HCEC 1CT (cell line): ENCODE measurements at regions not wholly inside any gene's neighbourhood (a gene's known extent, or its start where the extent isn't known, plus 50 kb on each side); places are given as distances from the start of the nearest gene placed in this dataset.

ENCODE experiments used
- DNase-seq: peaks from one replicate; pipeline ENCODE4 v3.0.0-alpha.2; 2017

DNA sequence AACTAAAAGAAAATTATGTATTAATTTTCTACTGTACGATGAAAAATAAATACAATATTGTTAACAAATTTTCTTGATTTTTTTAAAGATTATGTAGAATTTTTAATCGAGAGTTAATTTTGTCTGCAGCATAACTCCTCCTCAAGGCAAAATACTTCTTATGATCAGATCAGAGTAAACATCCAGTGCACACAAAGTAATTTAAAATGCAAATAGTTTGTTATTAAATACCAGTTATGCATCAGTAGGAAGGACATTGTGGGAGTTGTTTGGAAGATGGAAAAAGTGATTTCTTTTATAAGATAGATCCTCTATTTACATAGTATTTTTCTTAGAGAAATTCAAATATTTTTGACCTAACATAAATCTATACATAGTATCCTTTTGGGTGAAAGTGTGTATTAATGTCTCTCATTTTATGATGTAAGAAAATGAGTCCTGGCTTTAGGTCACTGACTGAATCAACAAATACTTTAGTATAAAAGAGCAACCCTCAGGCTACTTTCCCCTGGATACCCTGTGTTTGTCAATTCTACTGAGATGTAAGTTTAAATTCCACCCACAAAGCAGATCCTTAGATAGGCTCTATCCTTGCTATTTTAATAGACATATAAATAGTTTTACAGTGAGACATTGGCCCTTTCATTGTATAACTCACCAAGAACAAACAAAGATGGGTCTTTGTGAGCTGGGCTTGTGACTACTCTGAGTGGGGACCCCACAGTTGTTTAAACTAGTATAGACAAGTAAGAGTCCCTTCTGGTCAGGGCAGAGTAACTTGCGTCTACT is 1133.7 kb downstream of the GATA3 start:
- no peak for DNase-seq

GRCh38 chr10:9189448-9189847 is 1135.0 kb downstream of the GATA3 start:
- DNase-seq, result no peak

GRCh38 chr10:9193120-9193519 is 1138.6 kb downstream of the GATA3 start:
- no peak for DNase-seq

DNA sequence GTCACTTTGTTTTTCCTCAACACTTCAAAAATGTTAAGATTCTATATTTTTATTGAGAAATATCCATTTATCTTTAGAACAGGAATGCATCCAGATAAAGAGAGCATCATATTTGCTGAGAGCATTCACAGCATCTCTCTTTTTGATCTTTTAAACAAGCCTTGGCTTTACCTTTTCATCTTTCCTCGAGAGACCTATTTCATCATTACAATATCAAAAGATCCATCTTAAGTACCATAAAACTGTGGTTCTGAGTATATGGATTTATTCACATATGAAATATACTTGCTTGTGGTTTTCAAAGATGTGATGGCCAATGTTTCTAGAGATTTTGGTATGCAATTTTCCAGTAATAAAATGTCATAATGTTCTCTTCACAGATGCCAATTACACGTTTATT is 1140.9 kb downstream of the GATA3 start:
- no peak for DNase-seq

DNA sequence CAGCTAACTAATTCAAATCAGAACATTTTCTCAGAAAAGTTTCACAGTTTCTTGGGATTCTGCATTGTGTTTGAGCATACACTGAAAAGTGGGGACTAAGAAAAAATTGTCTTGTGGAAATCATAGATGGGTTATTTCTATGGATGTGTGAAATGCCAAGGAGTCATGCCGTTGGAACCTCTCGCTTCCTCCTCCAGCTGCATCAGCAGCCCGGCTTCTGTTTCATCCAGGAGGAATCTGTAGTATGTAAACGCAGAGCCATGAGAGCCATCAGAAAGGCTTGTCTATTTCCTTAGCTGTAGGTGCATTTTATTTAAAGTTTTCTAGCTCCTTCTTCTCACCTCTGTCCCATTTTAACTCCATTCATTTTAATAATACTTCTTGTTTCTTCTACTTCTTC is 1144.1 kb downstream of the GATA3 start:
- DNase-seq, result peak; percentile 70

DNA sequence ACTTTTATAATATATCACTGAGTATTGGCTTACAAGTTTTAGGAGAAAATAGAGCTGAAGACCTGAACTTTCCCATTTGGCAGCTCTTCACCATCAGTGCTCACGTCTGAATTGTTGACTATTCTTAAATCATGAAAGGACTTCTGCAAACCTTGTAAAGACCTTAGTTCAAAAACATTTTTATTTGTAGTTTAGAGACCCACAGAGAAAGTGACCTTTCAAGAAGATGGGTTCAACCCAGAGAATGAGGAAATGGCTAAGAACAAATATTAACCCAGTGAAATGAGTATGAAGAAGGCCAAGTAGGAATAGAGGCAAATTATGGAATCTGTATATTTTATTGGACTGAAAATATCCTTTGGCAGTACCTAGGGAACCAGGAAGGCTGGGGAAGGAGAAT is 1151.1 kb downstream of the GATA3 start:
- no peak for DNase-seq

DNA sequence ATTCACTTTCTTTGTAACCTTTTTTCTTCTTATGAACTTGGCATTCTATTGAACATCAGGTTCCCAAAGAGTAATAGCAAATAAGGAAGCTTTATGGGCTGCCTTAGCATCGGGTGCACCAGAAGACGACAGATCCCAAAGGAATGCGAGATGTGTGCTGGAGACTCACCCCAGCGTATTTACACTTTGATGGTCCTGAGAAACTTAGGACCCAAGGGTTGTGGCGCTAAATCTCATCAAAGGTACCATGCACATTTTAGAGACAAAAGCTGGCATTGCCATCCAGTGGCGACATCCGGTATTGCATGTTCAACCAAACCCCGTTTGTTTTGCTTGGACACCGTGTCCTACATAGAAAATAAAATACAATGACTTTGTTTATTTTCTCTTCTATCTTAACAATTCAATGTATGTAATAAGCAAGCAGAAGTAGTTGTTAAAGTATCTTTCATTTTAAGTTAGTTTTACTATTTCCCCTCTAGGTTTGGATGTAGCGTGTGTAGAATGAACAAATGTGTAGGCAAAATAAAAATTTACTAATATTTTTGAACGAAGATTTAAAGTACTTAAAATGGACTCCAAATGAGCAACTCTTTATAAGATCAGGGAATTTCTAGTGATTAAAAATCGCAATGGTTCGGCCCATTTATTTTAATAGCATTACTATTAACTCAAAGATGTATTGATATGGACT is 1154.8 kb downstream of the GATA3 start:
- DNase-seq, result peak; percentile 49

- peak; percentile 10 for DNase-seq
Observed at GRCh38 chr10:9211228-9211627, 1156.7 kb downstream of the GATA3 start.

GRCh38 chr10:9214618-9215017 is 1160.1 kb downstream of the GATA3 start:
- DNase-seq, result no peak

- no peak for DNase-seq
Observed at GRCh38 chr10:9215121-9215520, 1160.6 kb downstream of the GATA3 start.

- no peak for DNase-seq
Observed at GRCh38 chr10:9219860-9220259, 1165.4 kb downstream of the GATA3 start.

GRCh38 chr10:9222917-9223316 is 1168.4 kb downstream of the GATA3 start:
- peak; percentile 74 for DNase-seq

DNA sequence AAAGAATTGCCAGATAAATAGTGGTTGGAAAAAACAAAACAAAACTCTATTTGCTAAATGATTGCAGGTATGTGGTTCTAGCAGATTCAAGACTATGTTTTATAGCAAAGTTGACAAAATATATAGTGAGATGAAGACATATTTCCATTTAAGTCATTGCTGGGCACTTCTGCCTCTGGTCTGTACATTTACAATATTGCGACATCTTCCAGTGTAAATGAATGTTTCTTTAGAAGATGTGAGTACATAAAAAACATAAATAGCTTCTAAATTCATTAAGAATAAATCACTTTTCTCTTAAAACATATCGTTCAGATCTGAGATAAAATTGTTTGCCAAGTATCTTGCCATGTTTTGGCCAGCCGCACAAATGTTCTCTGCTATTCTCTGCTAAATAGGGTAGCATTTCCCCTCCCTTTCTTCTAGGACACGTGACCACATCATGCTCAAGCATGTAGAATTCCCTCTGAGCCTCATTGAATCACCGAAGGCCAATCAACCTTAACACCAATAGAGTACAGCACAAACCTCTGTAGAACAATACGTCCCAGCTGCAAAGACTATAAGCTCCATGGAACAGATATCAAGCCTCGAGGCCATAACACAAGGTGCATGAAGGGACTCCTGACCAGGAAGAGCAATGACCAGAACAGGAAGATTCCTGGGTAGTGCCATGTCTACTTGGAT is 1173.3 kb downstream of the GATA3 start:
- DNase-seq, result no peak

- peak; percentile 25 for DNase-seq
Observed at GRCh38 chr10:9228771-9229170, 1174.3 kb downstream of the GATA3 start.

DNA sequence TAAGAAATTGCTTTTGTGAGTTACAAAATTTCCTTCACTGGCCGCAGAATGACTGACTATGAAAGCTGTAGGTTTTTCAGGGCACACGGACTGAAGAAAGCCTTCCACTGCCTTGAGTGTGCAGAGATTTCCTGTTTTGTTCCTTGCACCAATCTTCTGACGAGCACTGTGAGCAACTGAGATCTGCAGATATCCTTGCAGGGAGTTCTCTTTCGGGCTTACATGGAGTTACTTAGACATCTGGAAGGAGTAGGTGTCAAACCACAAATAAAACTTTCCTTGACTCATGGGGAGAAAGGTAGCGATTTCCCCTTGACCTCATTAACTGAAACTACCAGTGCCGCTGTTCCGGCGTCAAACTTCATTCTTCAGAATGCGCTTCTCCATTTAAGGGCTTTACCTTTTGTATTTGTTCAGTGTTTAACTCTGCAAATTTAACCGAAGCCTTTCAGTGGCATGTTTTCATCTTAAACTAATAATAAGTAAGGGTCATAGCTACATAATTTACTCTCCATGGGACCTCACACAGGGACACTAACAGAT is 1175.3 kb downstream of the GATA3 start:
- DNase-seq, result no peak

GRCh38 chr10:9230625-9231024 is 1176.1 kb downstream of the GATA3 start:
- DNase-seq, result no peak

- DNase-seq, result no peak
Observed at GRCh38 chr10:9234191-9234590, 1179.7 kb downstream of the GATA3 start.

GRCh38 chr10:9238041-9238440 is 1183.6 kb downstream of the GATA3 start:
- no peak for DNase-seq

DNA sequence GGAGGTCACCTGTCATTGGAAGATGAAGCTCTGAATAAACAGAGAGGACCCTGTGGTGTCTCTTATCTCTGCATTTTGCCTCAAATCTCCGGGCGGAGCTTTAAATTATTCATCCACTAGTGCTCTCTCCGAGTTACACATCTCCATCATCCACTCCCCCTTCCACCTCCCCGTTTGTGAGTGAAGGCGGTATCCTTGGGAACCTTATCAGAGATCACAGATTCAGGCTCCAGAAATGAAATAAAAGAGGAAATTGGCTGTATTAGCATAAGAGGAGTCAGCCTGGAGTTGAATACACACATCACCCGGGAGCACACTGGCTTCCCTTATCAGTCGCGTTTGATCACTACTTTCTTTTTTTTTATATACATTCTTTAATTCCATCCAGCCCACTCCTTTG is 1184.8 kb downstream of the GATA3 start:
- DNase-seq, result no peak

- no peak for DNase-seq
Observed at GRCh38 chr10:9243941-9244411, 1189.5 kb downstream of the GATA3 start.

GRCh38 chr10:9244864-9245263 is 1190.4 kb downstream of the GATA3 start:
- no peak for DNase-seq

DNA sequence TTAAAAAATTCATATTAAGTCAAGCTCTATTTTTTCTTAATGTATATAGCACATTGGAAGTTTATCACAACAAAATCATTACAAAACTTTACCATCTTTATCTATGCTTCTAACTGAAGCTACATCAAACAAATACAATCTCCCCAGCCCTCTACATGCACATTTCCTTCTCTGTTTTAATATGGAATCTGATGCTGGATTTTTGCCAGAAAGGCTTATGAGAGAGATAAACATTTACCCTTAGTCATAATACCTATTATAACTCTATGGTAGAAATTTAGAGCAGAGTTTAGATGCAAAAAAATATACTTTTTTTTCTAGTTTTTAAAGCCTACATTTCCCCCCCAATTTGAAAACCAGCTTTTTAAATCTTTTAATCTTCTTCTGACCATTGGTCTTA is 1198.6 kb downstream of the GATA3 start:
- peak; percentile 73 for DNase-seq

DNA sequence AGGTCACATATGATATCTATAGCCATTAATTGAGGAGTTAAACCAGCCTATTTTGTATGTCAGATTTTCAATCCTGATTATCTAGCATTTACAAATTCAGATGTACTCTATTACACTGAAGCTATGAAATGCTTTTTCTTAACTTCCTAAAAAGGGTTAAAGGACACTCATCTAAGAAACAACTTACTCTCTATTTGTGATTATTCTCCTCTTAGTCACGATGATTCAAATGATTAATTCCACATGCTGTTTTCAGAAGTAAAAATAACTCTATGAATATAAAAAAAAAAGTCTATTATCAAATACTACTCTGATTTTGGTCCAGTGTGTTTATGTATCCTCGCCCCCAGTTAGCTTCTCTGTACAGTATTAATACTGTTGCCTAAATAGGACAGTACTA is 1199.9 kb downstream of the GATA3 start:
- DNase-seq, result peak; percentile 92

DNA sequence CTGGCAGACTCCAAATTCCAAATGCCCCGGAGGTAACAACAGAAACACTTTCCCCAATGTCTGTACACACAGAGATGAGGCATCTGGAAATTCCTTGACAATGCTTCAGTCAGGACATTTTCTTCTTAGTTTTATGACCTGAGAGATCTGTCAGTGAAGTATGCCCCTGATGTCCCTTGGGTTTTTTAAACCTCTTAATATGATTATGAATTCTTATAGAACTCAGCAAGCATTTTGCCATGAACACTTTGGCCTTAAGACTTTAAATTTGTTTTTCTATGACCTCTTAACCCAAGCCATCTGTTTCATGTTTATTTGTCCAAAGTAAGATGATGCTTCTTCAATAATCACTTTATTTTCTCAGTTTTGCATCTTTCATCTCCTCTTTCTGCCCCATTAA is 1206.2 kb downstream of the GATA3 start:
- no peak for DNase-seq
